SK-N-SH (cell line): ENCODE measurements at regions not wholly inside any gene's neighbourhood (a gene's known extent, or its start where the extent isn't known, plus 50 kb on each side); places are given as distances from the start of the nearest gene placed in this dataset.

Source experiments
- NRF1 ChIP-seq: IDR thresholded peaks from 2 replicates; pipeline ENCODE4 v1.6.1; 2012; ENCODE audit warnings: low read depth, mild to moderate bottlenecking, low read length
- YY1 ChIP-seq: IDR thresholded peaks from 2 replicates; pipeline ENCODE4 v1.4.0; 2012; ENCODE audit warnings: low read depth, mild to moderate bottlenecking
- TF ChIP-seq, protein P1 (sequence below): fragments of 200-600 bp; sonication (generic); IDR thresholded peaks from 2 replicates; pipeline ENCODE4 v1.6.1; 2017; ENCODE audit warnings: antibody characterized with exemption, mild to moderate bottlenecking, moderate library complexity

DNA sequence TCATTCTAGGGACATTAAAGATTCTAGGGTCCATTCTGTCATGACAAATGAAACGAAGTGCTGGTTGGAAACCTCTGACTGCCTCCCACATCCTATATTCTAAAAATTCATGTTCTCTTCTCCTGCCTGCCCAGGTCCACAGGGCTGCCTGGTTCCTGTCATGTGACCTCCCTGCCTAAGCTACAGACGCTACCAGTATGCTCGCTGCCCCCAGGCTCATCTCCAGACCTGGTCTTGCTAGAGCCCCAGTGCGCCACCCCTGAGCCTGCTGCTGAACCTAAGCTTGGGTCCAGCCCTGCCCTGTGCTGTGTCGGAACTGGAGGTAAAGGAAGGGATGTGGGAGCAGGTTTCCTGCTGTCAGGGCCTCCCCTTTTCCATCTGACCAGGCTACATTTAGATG lies 231.6 kb upstream of the CDH5 start:
- TF ChIP-seq, protein P1, sequence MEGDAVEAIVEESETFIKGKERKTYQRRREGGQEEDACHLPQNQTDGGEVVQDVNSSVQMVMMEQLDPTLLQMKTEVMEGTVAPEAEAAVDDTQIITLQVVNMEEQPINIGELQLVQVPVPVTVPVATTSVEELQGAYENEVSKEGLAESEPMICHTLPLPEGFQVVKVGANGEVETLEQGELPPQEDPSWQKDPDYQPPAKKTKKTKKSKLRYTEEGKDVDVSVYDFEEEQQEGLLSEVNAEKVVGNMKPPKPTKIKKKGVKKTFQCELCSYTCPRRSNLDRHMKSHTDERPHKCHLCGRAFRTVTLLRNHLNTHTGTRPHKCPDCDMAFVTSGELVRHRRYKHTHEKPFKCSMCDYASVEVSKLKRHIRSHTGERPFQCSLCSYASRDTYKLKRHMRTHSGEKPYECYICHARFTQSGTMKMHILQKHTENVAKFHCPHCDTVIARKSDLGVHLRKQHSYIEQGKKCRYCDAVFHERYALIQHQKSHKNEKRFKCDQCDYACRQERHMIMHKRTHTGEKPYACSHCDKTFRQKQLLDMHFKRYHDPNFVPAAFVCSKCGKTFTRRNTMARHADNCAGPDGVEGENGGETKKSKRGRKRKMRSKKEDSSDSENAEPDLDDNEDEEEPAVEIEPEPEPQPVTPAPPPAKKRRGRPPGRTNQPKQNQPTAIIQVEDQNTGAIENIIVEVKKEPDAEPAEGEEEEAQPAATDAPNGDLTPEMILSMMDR = no peak
- no peak for TF ChIP-seq NRF1
- TF ChIP-seq YY1 = no peak
